Calu3 (cell line): ENCODE measurements at regions not wholly inside any gene's neighbourhood (a gene's known extent, or its start where the extent isn't known, plus 50 kb on each side); places are given as distances from the start of the nearest gene placed in this dataset.

ENCODE experiments used
- BruUV-seq: library from RNA; stranded (reverse); fragments of 400-500 nt; replicated peaks from 2 replicates; lab custom pipeline; 2021; lab: Mats Ljungman, UMichigan
- CTCF ChIA-PET: fragments of 300-600 bp; sonication (Branson Sonifier 250); formaldehyde crosslinking; loops from one replicate; lab custom pipeline; 2022; ENCODE audit warnings: antibody characterized with exemption; lab: Charles Lee
- DNase-seq: peaks from one replicate; pipeline ENCODE4 v3.0.0; 2022
- H3K27ac Mint-ChIP-seq: one replicate; pipeline ENCODE4 v1.8.0; 2022; ENCODE audit warnings: mixed read lengths; ENCODE audit not compliant: unreplicated experiment
- H3K27me3 Mint-ChIP-seq: one replicate; pipeline ENCODE4 v1.8.0; 2022; ENCODE audit warnings: mixed read lengths; ENCODE audit not compliant: unreplicated experiment
- H3K36me3 Mint-ChIP-seq: one replicate; pipeline ENCODE4 v1.8.0; 2022; ENCODE audit warnings: mild to moderate bottlenecking, moderate library complexity, mixed read lengths; ENCODE audit not compliant: insufficient read depth, unreplicated experiment
- H3K4me1 Mint-ChIP-seq: one replicate; pipeline ENCODE4 v1.8.0; 2022; ENCODE audit warnings: mild to moderate bottlenecking, low read depth, mixed read lengths; ENCODE audit not compliant: unreplicated experiment
- H3K4me3 Mint-ChIP-seq: one replicate; pipeline ENCODE4 v1.8.0; 2022; ENCODE audit warnings: mild to moderate bottlenecking, low read depth, moderate library complexity, mixed read lengths; ENCODE audit not compliant: unreplicated experiment
- H3K9me3 Mint-ChIP-seq: one replicate; pipeline ENCODE4 v1.8.0; 2022; ENCODE audit warnings: low read depth, mixed read lengths; ENCODE audit not compliant: unreplicated experiment
- CTCF ChIP-seq: fragments of 200-600 bp; IDR thresholded peaks from one replicate; pipeline ENCODE4 v1.8.0; 2022; ENCODE audit warnings: antibody characterized with exemption; ENCODE audit not compliant: unreplicated experiment
- intact Hi-C: fragments of 100-400 bp; cut with micrococcal nuclease; formaldehyde crosslinking; loops from one replicate; pipeline ENCODE4 v1.10.0; 2022; ENCODE audit not compliant: unreplicated experiment

DNA sequence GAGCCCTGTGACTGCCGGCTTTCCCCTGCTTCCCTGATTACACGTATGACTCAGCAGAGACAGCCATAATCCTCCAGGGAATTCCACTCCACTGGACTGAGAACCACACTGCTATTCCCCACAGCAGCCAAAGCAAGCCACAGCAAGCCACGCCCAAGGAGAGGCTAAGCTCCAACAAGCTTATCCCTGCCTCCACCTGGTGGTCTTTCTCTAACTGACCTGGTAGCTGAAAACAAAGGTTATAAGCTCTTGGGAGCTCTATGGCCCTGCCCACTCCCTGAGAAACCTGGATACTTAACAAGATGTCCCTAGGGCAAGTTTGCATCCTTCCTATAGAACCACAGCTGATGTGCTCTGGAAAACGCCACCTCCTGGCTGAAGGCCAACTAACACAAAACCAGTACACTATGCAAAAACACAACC is 613.7 kb upstream of the CDH18 start:
- Mint-ChIP-seq H3K9me3 (peaks cover 2% of the 10 kb centered on the region), H3K27ac (no peak overlapping the region), H3K36me3 (no peaks in the 10 kb centered on the region), H3K27me3 (no peaks in the 10 kb centered on the region), H3K4me1 (no peaks in the 10 kb centered on the region), H3K4me3 (no peak overlapping the region)
- intact Hi-C loops = no loop called here
- no peak for DNase-seq
- no TSS peak for BruUV-seq
- CTCF ChIA-PET = no interaction called here
- TF ChIP-seq CTCF = no peak

GRCh38 chr5:20590356-20590755 is 602.4 kb upstream of the CDH18 start:
- no peak for DNase-seq
- Mint-ChIP-seq H3K9me3 (no peaks in the 10 kb centered on the region), H3K27me3 (no peaks in the 10 kb centered on the region), H3K4me1 (no peaks in the 10 kb centered on the region), H3K4me3 (no peak overlapping the region), H3K27ac (no peak overlapping the region), H3K36me3 (no peaks in the 10 kb centered on the region)
- CTCF ChIA-PET = no interaction called here
- BruUV-seq = no TSS peak
- no peak for TF ChIP-seq CTCF
- intact Hi-C loops = no loop called here

- DNase-seq = no peak
- Mint-ChIP-seq H3K27me3 (no peaks in the 10 kb centered on the region), H3K27ac (no peak overlapping the region), H3K36me3 (no peaks in the 10 kb centered on the region), H3K9me3 (peaks cover 3% of the 10 kb centered on the region), H3K4me1 (peaks cover 17% of the 10 kb centered on the region), H3K4me3 (no peak overlapping the region)
- BruUV-seq = no TSS peak
- CTCF ChIA-PET = no interaction called here
- intact Hi-C loops = loop anchor here (10.0 kb wide), 1 partner anchor 221 kb away; no protein-coding TSS in a partner anchor
- no peak for TF ChIP-seq CTCF
Observed at GRCh38 chr5:20575571-20575970, 587.6 kb upstream of the CDH18 start.

- H3K4me1 Mint-ChIP-seq = peaks cover 17% of the 10 kb centered on the region
- H3K9me3 Mint-ChIP-seq = peaks cover 3% of the 10 kb centered on the region
- CTCF ChIA-PET = no interaction called here
- no peak for TF ChIP-seq CTCF
- H3K36me3 Mint-ChIP-seq = no peaks in the 10 kb centered on the region
- H3K4me3 Mint-ChIP-seq = no peak overlapping the region
- no TSS peak for BruUV-seq
- H3K27me3 Mint-ChIP-seq = no peaks in the 10 kb centered on the region
- H3K27ac Mint-ChIP-seq = no peak overlapping the region
- DNase-seq = no peak
- intact Hi-C loops = loop anchor here (10.0 kb wide), 1 partner anchor 220 kb away; no protein-coding TSS in a partner anchor
Observed at GRCh38 chr5:20574576-20574975, 586.6 kb upstream of the CDH18 start.
